RWPE1 (cell line): ENCODE measurements at regions not wholly inside any gene's neighbourhood (a gene's known extent, or its start where the extent isn't known, plus 50 kb on each side); places are given as distances from the start of the nearest gene placed in this dataset.

Source experiments
- CTCF ChIA-PET: fragments of 350-600 bp; sonication (Branson Sonifier 250); formaldehyde crosslinking; extraction: SDS; loops from one replicate; lab custom pipeline; 2021; lab: Yijun Ruan, JAX
- POLR2A ChIA-PET: fragments of 400-600 bp; formaldehyde crosslinking; extraction: SDS; loops from one replicate; lab custom pipeline; 2020; ENCODE audit warnings: antibody characterized with exemption; ENCODE audit not compliant: low non-redundant PET; lab: Yijun Ruan, JAX
- DNase-seq: peaks from one replicate; pipeline ENCODE4 v3.0.0; 2012; ENCODE audit warnings: low spot score
- H3K27ac ChIP-seq: fragments of 450-650 bp; 2 replicates; pipeline ENCODE4 v1.5.1; 2017
- CTCF ChIP-seq: fragments of 450-650 bp; conservative IDR thresholded peaks from 2 replicates; pipeline ENCODE4 v1.5.1; 2017; ENCODE audit warnings: low read depth, mild to moderate bottlenecking

- no peak for DNase-seq
- CTCF ChIA-PET, result no interaction called here
- no peak overlapping the region for H3K27ac ChIP-seq
- POLR2A ChIA-PET, result no interaction called here
- no peak for TF ChIP-seq CTCF
Observed at GRCh38 chr12:71071536-71072097, 86.2 kb downstream of the TSPAN8 start.

DNA sequence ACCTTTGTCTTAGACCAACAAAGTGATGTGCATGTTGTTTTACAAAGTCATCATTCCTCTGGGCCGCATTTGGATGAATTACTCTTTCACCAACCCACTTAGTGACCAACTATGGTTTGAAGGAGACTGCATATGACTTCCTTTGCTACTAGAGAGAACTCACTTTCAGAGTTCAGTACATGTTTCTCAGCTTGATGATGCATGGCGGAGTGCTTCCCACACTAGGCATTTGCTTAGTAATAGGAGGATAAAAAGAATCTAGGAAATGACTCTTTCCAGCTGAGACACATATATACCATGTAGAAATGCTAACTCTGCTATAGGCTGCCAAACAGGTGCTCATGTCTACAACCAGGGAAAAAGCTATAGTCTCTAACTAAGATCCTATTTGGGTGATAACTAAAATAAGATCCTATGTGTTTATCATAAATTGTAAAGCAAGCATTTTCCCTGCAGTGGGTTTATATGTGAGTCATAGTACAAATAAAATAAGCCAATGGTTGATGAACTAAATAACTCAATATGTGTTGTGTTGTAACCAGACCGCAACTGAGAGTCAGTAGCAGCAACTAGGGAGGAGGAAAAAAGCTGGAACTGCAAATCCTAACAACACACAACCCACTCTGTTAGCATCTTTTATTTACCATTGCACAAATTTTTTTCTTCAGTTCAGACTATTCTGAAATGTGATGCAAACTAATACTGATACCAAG lies 87.2 kb downstream of the TSPAN8 start:
- no peak overlapping the region for H3K27ac ChIP-seq
- no peak for DNase-seq
- ChIA-PET CTCF (interaction anchor here (0.6 kb wide), 1 partner anchor 85 kb away, joined by 3 read pairs; no protein-coding TSS in a partner anchor), POLR2A (no interaction called here)
- no peak for TF ChIP-seq CTCF

DNA sequence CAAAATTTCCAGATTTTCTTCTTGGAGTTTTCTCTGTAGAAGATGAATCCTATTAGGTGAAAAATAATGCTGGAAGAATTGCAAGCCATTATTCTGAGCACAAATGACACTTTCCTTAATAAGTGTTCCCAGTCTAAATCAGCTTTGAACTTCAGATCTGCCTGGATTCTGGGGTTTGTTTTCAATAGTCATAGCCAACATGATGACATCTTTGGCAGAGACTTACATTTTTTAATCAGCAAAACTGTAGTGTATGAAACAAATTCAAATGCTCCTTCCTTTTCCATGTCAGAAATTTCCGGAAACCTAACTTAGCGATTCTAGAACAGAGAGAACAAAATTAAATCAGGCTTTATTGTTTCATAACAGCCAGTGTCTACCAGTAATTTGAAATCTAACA lies 88.5 kb downstream of the TSPAN8 start:
- no peak for DNase-seq
- POLR2A ChIA-PET, result no interaction called here
- CTCF ChIA-PET, result no interaction called here
- no peak overlapping the region for H3K27ac ChIP-seq
- TF ChIP-seq CTCF, result no peak

- TF ChIP-seq CTCF, result no peak
- POLR2A ChIA-PET, result no interaction called here
- CTCF ChIA-PET, result no interaction called here
- no peak for DNase-seq
- no peak overlapping the region for H3K27ac ChIP-seq
Observed at GRCh38 chr12:71063087-71063486, 94.7 kb downstream of the TSPAN8 start.

DNA sequence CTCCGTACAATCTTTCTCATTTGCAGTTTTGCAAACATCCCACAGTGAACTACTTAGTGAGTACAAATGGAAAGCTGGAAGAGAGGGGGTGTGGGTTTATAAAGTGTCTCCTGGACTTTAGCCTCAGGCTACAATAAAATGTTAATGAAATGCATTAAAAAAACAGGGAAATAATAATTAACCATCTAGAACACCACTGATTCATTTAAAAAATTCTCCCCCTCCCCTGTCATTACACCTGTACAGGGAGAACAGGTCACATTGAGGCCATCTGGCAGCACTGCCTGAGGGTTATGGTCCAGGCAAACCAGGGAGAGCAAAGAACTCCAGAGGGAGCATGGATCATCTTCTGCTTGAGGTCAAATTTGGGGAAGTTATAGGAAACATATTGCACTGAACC lies 96.3 kb downstream of the TSPAN8 start:
- H3K27ac ChIP-seq, result no peak overlapping the region
- no peak for TF ChIP-seq CTCF
- ChIA-PET CTCF (interaction anchor here (0.7 kb wide), 1 partner anchor 277 kb away, joined by 5 read pairs; no protein-coding TSS in a partner anchor), POLR2A (no interaction called here)
- no peak for DNase-seq

DNA sequence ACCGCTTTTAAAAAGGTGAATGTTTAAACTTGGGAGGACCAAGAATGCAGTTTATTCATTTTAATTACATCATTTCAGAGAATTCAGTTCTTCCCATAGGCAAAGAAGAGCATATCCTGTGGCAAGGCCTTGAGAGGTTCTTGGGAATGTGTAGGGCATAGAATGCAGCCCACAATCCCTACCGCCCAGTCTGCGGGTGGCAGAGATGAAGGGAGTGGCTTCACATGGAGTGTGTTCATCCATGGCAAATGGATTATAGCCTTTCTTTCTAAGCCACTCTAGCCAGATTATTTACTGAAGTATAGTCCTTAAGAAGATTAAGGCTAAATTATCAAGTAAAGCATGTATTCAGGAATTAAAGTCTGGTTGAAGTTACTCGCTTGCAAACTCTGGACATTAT lies 97.4 kb downstream of the TSPAN8 start:
- ChIA-PET CTCF (no interaction called here), POLR2A (no interaction called here)
- no peak overlapping the region for H3K27ac ChIP-seq
- no peak for DNase-seq
- TF ChIP-seq CTCF, result no peak
